K562 (cell line): ENCODE measurements at regions not wholly inside any gene's neighbourhood (a gene's known extent, or its start where the extent isn't known, plus 50 kb on each side); places are given as distances from the start of the nearest gene placed in this dataset.

Experiments used
- BDP1 ChIP-seq: IDR thresholded peaks from 3 replicates; pipeline ENCODE4 v1.6.1; 2011; ENCODE audit not compliant: insufficient read length, insufficient read depth
- CBX5 ChIP-seq: IDR thresholded peaks from 2 replicates; pipeline ENCODE4 v1.6.1; 2014; ENCODE audit warnings: low read depth, borderline replicate concordance
- ELK1 ChIP-seq: sonication (generic); formaldehyde crosslinking; IDR thresholded peaks from 2 replicates; pipeline ENCODE4 v1.8.1; 2022; ENCODE audit warnings: missing genetic modification reagents
- EZH2 ChIP-seq: IDR thresholded peaks from 2 replicates; pipeline ENCODE4 v1.6.1; 2012; ENCODE audit warnings: low read depth, mild to moderate bottlenecking, inconsistent platforms, low read length, borderline replicate concordance
- GTF2F1 ChIP-seq: IDR thresholded peaks from 2 replicates; pipeline ENCODE4 v1.6.1; 2011; ENCODE audit warnings: low read depth, low read length, improper control_type of control experiment
- HOXB6 ChIP-seq: fragments of 250-450 bp; sonication (Bioruptor Pico); IDR thresholded peaks from 2 replicates; pipeline ENCODE4 v1.5.1; 2022; ENCODE audit warnings: mild to moderate bottlenecking, borderline replicate concordance
- NFYB ChIP-seq: IDR thresholded peaks from 2 replicates; pipeline ENCODE4 v1.6.1; 2011; ENCODE audit warnings: mild to moderate bottlenecking, moderate library complexity; ENCODE audit not compliant: insufficient read length; ENCODE audit errors: extremely low read depth
- ZNF282 ChIP-seq: sonication (generic); formaldehyde crosslinking; IDR thresholded peaks from 2 replicates; pipeline ENCODE4 v1.8.1; 2023; ENCODE audit warnings: missing genetic modification reagents

- TF ChIP-seq GTF2F1 (no peak), ZNF282 (no peak), HOXB6 (CRISPR knock-in tag) (no peak), CBX5 (no peak), BDP1 (no peak), ELK1 (CRISPR knock-in tag) (no peak), NFYB (no peak), EZH2 (no peak)
These were observed 311.4 kb downstream of the RAPGEF2 start for GRCh38 chr4:159414305-159414704.
